Neural progenitor cell (in vitro differentiated cells): ENCODE measurements at regions not wholly inside any gene's neighbourhood (a gene's known extent, or its start where the extent isn't known, plus 50 kb on each side); places are given as distances from the start of the nearest gene placed in this dataset.

Source experiments
- DNase-seq: peaks from one replicate; pipeline ENCODE4 v3.0.0-alpha.2; 2016; ENCODE audit warnings: low spot score
- H2AFZ ChIP-seq: fragments of 200-600 bp; sonication (generic); replicated peaks from 2 replicates; pipeline ENCODE4 v1.6.1; 2016; ENCODE audit warnings: antibody characterized with exemption
- H3F3A ChIP-seq: fragments of 200-600 bp; sonication (generic); 2 replicates; pipeline ENCODE4 v1.6.1; 2016; ENCODE audit warnings: antibody characterized with exemption, low read depth
- H3K27ac ChIP-seq: fragments of 200-600 bp; sonication (generic); 2 replicates; pipeline ENCODE4 v1.5.1; 2016; ENCODE audit warnings: mild to moderate bottlenecking
- H3K27me3 ChIP-seq: fragments of 200-600 bp; sonication (generic); 2 replicates; pipeline ENCODE4 v1.6.1; 2016; ENCODE audit warnings: mild to moderate bottlenecking, moderate library complexity
- H3K36me3 ChIP-seq: fragments of 200-600 bp; sonication (generic); 2 replicates; pipeline ENCODE4 v1.5.1; 2016
- H3K4me1 ChIP-seq: fragments of 200-600 bp; sonication (generic); 2 replicates; pipeline ENCODE4 v1.6.1; 2016; ENCODE audit warnings: mixed run types
- H3K4me2 ChIP-seq: fragments of 200-600 bp; sonication (generic); 2 replicates; pipeline ENCODE4 v1.6.1; 2016
- H3K4me3 ChIP-seq: fragments of 200-600 bp; sonication (generic); 2 replicates; pipeline ENCODE4 v1.5.1; 2016
- H3K79me2 ChIP-seq: fragments of 200-600 bp; sonication (generic); 2 replicates; pipeline ENCODE4 v1.6.1; 2016; ENCODE audit warnings: low read depth
- H3K9ac ChIP-seq: fragments of 200-600 bp; sonication (generic); 2 replicates; pipeline ENCODE4 v1.6.1; 2016
- H3K9me3 ChIP-seq: fragments of 200-600 bp; sonication (generic); 2 replicates; pipeline ENCODE4 v1.5.1; 2016; ENCODE audit warnings: low read depth
- H4K20me1 ChIP-seq: fragments of 200-600 bp; sonication (generic); 2 replicates; pipeline ENCODE4 v1.6.1; 2016; ENCODE audit warnings: low read depth
- H3K27ac Mint-ChIP-seq: 3 replicates; pipeline ENCODE4 v1.8.0; 2021; ENCODE audit warnings: mixed read lengths
- H3K27me3 Mint-ChIP-seq: 2 replicates; pipeline ENCODE4 v1.8.0; 2022; ENCODE audit warnings: low read depth, mild to moderate bottlenecking, inconsistent platforms, moderate library complexity, mixed read lengths; ENCODE audit not compliant: insufficient read depth
- H3K36me3 Mint-ChIP-seq: 3 replicates; pipeline ENCODE4 v1.8.0; 2021; ENCODE audit warnings: mixed read lengths
- H3K4me1 Mint-ChIP-seq: 3 replicates; pipeline ENCODE4 v1.8.0; 2021; ENCODE audit warnings: mixed read lengths
- H3K4me3 Mint-ChIP-seq: 3 replicates; pipeline ENCODE4 v1.8.0; 2021; ENCODE audit warnings: mild to moderate bottlenecking, moderate library complexity, mixed read lengths
- H3K9me3 Mint-ChIP-seq: 3 replicates; pipeline ENCODE4 v1.8.0; 2020; ENCODE audit warnings: mixed read lengths
- EZH2 ChIP-seq: fragments of 200-600 bp; sonication (generic); IDR thresholded peaks from 2 replicates; pipeline ENCODE4 v1.6.1; 2017; ENCODE audit warnings: antibody characterized with exemption, mild to moderate bottlenecking, moderate library complexity
- EZH2phosphoT487 ChIP-seq: fragments of 200-600 bp; sonication (generic); IDR thresholded peaks from 2 replicates; pipeline ENCODE4 v1.6.1; 2017; ENCODE audit warnings: antibody characterized with exemption
- TF ChIP-seq, protein P1 (sequence below): fragments of 200-600 bp; sonication (generic); IDR thresholded peaks from 2 replicates; pipeline ENCODE4 v1.5.1; 2017; ENCODE audit warnings: antibody characterized with exemption, mild to moderate bottlenecking

DNA sequence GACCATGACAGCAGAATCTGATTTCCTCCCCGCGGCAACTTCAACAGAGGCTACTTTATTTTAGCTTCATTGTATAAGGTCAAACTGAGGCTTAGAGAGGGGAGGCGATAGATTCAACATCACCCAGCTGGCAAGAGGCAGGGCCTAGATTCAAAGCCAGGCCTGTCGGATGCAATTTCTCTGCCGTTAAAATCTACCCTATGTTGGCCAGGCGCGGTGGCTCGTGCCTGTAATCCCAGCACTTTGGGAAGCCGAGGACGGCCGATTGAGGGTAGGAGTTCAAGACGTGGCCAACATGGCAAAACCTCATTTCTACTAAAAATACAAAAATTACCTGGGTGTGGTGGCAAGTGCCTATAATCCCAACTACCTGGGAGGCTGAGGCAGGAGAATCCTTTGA is 182.2 kb downstream of the BCOR start:
- H3K4me2 ChIP-seq: no peak overlapping the region
- H3K4me3 Mint-ChIP-seq: no peak overlapping the region
- no peak overlapping the region for H3K9ac ChIP-seq
- H3K36me3 ChIP-seq: no peaks in the 10 kb centered on the region
- H3K4me1 ChIP-seq: no peaks in the 10 kb centered on the region
- no peaks in the 10 kb centered on the region for H3F3A ChIP-seq
- peak overlapping the region; percentile 15 for H2AFZ ChIP-seq
- H3K27ac Mint-ChIP-seq: no peak overlapping the region
- DNase-seq: no peak
- no peak for TF ChIP-seq EZH2
- TF ChIP-seq, protein P1, sequence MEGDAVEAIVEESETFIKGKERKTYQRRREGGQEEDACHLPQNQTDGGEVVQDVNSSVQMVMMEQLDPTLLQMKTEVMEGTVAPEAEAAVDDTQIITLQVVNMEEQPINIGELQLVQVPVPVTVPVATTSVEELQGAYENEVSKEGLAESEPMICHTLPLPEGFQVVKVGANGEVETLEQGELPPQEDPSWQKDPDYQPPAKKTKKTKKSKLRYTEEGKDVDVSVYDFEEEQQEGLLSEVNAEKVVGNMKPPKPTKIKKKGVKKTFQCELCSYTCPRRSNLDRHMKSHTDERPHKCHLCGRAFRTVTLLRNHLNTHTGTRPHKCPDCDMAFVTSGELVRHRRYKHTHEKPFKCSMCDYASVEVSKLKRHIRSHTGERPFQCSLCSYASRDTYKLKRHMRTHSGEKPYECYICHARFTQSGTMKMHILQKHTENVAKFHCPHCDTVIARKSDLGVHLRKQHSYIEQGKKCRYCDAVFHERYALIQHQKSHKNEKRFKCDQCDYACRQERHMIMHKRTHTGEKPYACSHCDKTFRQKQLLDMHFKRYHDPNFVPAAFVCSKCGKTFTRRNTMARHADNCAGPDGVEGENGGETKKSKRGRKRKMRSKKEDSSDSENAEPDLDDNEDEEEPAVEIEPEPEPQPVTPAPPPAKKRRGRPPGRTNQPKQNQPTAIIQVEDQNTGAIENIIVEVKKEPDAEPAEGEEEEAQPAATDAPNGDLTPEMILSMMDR: no peak
- no peak for TF ChIP-seq EZH2phosphoT487
- H4K20me1 ChIP-seq: no peaks in the 10 kb centered on the region
- H3K27ac ChIP-seq: no peak overlapping the region
- H3K27me3 ChIP-seq: no peaks in the 10 kb centered on the region
- H3K79me2 ChIP-seq: no peaks in the 10 kb centered on the region
- H3K9me3 ChIP-seq: no peaks in the 10 kb centered on the region
- H3K9me3 Mint-ChIP-seq: peaks cover 21% of the 10 kb centered on the region
- peaks cover 3% of the 10 kb centered on the region for H3K4me1 Mint-ChIP-seq
- H3K36me3 Mint-ChIP-seq: no peaks in the 10 kb centered on the region
- peaks cover 3% of the 10 kb centered on the region for H3K27me3 Mint-ChIP-seq
- H3K4me3 ChIP-seq: no peak overlapping the region

DNA sequence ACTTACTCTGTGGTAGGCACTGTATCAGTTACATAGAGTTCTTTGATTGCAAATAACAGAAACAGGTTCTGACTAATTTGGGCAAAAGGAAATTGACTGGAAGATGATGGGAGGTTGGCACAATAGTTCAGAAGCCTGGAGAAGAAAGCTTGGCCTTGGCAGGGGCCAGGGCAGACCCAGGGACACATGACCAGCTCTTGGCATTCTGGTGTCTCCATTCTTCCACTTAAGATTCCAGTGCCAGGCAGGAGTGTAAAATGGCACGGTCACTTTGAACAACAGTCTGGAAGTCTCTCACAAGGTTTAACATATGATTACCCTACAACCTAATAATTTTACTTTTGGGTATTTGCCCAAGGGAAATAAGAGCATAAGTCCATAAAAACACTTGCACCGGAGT is 175.9 kb downstream of the BCOR start:
- no peaks in the 10 kb centered on the region for H3K4me1 Mint-ChIP-seq
- Histone ChIP-seq H3K9me3 (no peaks in the 10 kb centered on the region), H2AFZ (no peak overlapping the region), H3K27ac (no peak overlapping the region), H3K9ac (no peak overlapping the region), H3F3A (no peaks in the 10 kb centered on the region), H3K4me2 (no peak overlapping the region), H3K27me3 (no peaks in the 10 kb centered on the region), H3K4me1 (no peaks in the 10 kb centered on the region), H3K4me3 (no peak overlapping the region), H4K20me1 (no peaks in the 10 kb centered on the region), H3K79me2 (no peaks in the 10 kb centered on the region), H3K36me3 (no peaks in the 10 kb centered on the region)
- TF ChIP-seq EZH2: no peak
- TF ChIP-seq, protein P1: no peak
- TF ChIP-seq EZH2phosphoT487: no peak
- no peak overlapping the region for H3K27ac Mint-ChIP-seq
- DNase-seq: no peak
- peaks cover 12% of the 10 kb centered on the region for H3K9me3 Mint-ChIP-seq
- no peak overlapping the region for H3K4me3 Mint-ChIP-seq
- no peaks in the 10 kb centered on the region for H3K36me3 Mint-ChIP-seq
- H3K27me3 Mint-ChIP-seq: peaks cover 7% of the 10 kb centered on the region

DNA sequence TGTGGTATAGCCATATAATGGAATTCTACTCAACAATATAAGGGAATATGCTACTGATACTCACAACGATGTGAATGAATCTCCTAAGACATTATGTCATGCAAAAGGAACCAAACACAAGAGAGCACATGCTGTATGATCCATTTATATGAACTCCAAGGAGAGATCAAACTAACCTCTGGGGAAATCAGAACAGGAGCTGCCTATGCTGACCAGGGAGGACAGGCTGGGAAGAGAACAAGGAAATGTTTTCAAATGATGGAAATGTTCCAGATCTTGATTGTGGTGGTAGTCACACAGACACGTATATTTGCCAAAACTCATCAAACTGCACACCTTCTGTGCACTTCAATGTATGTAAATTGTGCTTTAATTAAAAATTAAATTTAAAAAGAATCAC is 175.3 kb downstream of the BCOR start:
- no peaks in the 10 kb centered on the region for H3K9me3 ChIP-seq
- H3K4me1 ChIP-seq: no peaks in the 10 kb centered on the region
- Mint-ChIP-seq H3K4me3 (no peak overlapping the region), H3K27me3 (peaks cover 7% of the 10 kb centered on the region), H3K9me3 (peaks cover 10% of the 10 kb centered on the region), H3K36me3 (no peaks in the 10 kb centered on the region), H3K27ac (no peak overlapping the region), H3K4me1 (no peaks in the 10 kb centered on the region)
- H3K27me3 ChIP-seq: no peaks in the 10 kb centered on the region
- no peak overlapping the region for H2AFZ ChIP-seq
- TF ChIP-seq EZH2 (no peak), EZH2phosphoT487 (no peak)
- TF ChIP-seq, protein P1: no peak
- H3F3A ChIP-seq: no peaks in the 10 kb centered on the region
- H3K79me2 ChIP-seq: no peaks in the 10 kb centered on the region
- H3K4me2 ChIP-seq: no peak overlapping the region
- H3K9ac ChIP-seq: no peak overlapping the region
- no peak for DNase-seq
- no peaks in the 10 kb centered on the region for H3K36me3 ChIP-seq
- H4K20me1 ChIP-seq: no peaks in the 10 kb centered on the region
- no peak overlapping the region for H3K4me3 ChIP-seq
- H3K27ac ChIP-seq: no peak overlapping the region

DNA sequence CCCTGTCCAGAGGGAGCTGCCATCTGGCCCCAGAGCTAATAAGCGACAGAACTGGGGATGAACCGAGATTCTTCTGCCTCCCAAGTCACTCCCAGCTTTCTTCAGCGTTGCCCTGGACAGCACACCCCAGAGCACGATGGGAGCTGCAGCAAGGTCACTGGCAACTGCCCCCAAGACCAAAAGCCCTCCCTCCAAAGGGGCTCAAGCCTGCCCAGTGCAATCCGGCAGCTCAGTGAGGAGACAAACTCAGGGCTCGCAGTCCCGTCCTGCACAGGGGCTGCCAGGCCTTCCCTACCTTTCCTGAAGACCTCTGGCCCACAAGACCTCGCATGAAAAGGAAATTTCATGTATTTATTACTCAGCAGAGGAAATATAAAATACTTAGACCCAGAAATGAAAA is 174.8 kb downstream of the BCOR start:
- Mint-ChIP-seq H3K36me3 (no peaks in the 10 kb centered on the region), H3K27me3 (peaks cover 7% of the 10 kb centered on the region), H3K27ac (no peak overlapping the region), H3K9me3 (peaks cover 7% of the 10 kb centered on the region), H3K4me1 (no peaks in the 10 kb centered on the region), H3K4me3 (no peak overlapping the region)
- Histone ChIP-seq H2AFZ (no peak overlapping the region), H3K4me2 (no peak overlapping the region), H3K4me3 (no peak overlapping the region), H3K9ac (no peak overlapping the region), H3F3A (no peaks in the 10 kb centered on the region), H3K27me3 (no peaks in the 10 kb centered on the region), H3K27ac (no peak overlapping the region), H3K9me3 (no peaks in the 10 kb centered on the region), H3K36me3 (no peaks in the 10 kb centered on the region), H3K4me1 (no peaks in the 10 kb centered on the region), H4K20me1 (no peaks in the 10 kb centered on the region), H3K79me2 (no peaks in the 10 kb centered on the region)
- TF ChIP-seq, protein P1: no peak
- TF ChIP-seq EZH2phosphoT487: no peak
- no peak for TF ChIP-seq EZH2
- DNase-seq: no peak
